ENCODE measurements at regions not wholly inside any gene's neighbourhood (a gene's known extent, or its start where the extent isn't known, plus 50 kb on each side); places are given as distances from the start of the nearest gene placed in this dataset.

DNA sequence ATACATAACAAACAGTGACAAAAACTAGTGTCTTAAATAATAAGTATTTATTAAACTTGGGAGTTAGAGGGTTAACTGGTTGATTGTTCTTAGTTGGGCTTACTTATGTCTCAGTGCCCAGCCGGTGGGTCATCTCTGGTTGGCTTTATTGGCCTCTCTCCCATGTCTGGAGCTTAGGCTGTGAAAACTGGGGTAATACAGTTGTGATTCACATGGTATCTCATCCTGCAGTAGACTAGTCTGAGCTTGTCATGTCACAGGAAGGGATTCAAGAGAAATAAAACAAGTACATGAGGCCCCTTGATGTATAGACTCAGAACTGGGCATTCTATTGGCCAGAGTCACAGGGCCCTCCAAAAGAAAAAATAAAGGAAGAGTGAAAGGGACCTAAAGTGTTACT, 466.4 kb upstream of the SMC2 start:
- TF ChIP-seq, protein P1, sequence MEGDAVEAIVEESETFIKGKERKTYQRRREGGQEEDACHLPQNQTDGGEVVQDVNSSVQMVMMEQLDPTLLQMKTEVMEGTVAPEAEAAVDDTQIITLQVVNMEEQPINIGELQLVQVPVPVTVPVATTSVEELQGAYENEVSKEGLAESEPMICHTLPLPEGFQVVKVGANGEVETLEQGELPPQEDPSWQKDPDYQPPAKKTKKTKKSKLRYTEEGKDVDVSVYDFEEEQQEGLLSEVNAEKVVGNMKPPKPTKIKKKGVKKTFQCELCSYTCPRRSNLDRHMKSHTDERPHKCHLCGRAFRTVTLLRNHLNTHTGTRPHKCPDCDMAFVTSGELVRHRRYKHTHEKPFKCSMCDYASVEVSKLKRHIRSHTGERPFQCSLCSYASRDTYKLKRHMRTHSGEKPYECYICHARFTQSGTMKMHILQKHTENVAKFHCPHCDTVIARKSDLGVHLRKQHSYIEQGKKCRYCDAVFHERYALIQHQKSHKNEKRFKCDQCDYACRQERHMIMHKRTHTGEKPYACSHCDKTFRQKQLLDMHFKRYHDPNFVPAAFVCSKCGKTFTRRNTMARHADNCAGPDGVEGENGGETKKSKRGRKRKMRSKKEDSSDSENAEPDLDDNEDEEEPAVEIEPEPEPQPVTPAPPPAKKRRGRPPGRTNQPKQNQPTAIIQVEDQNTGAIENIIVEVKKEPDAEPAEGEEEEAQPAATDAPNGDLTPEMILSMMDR (IDR thresholded peaks at IDR 0.05; ENCODE audit: low read depth, low read length), result no peak
- no peak for TF ChIP-seq EZH2phosphoT487 (IDR thresholded peaks at IDR 0.05; ENCODE audit: low read depth)

All from OCI-LY3 (cell line).